ENCODE measurements at regions not wholly inside any gene's neighbourhood (a gene's known extent, or its start where the extent isn't known, plus 50 kb on each side); places are given as distances from the start of the nearest gene placed in this dataset.

DNA sequence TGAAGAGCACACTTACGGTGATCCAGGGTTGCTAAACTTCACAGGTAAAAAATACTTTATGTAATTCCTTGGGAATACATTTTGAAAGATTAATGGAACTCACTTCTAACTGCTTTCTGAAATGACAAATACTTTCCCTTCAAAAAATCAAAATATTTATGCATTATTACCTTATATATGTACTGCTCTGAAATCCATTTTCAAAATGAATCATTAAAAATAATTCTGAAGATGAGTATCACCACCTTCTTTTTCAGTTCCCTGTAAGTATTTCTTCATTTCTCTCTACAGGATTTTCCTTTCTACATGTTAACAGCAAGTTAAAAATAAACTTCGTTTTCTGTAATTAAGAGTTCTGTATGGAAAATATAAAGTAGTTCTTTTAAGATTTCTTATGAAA is 428.6 kb downstream of the TMA16 start:
- Histone ChIP-seq H3K9me3 (ENCODE audit: low read length) (no peaks in the 10 kb centered on the region), H3K9me2 (ENCODE audit: insufficient read depth, low read length) (no peaks in the 10 kb centered on the region), H3K9ac (ENCODE audit: low read length) (no peak overlapping the region), H3K4me3 (ENCODE audit: low read length) (no peak overlapping the region), H3K27me3 (ENCODE audit: insufficient read depth, low read depth, low read length) (no peaks in the 10 kb centered on the region), H3K4me2 (ENCODE audit: low read length) (no peak overlapping the region), H3F3A (ENCODE audit: insufficient read depth, low read length, poor library complexity, severe bottlenecking) (no peaks in the 10 kb centered on the region), H3K36me3 (ENCODE audit: insufficient read depth, low read length) (no peaks in the 10 kb centered on the region), H3K27ac (ENCODE audit: low read length) (no peak overlapping the region), H4K20me1 (ENCODE audit: insufficient read depth) (no peaks in the 10 kb centered on the region), H3K79me2 (replicated peaks; ENCODE audit: insufficient read depth, low read length) (no peaks in the 10 kb centered on the region), H2AFZ (ENCODE audit: low read depth, low read length) (no peak overlapping the region)
- TF ChIP-seq CTCF (IDR thresholded peaks at IDR 0.05; ENCODE audit: poor library complexity, severe bottlenecking) (no peak), SMC3 (conservative IDR thresholded peaks at IDR 0.05; ENCODE audit: poor library complexity) (no peak), EP300 (conservative IDR thresholded peaks at IDR 0.05; ENCODE audit: poor library complexity, severe bottlenecking) (no peak), MXI1 (conservative IDR thresholded peaks at IDR 0.05; ENCODE audit: poor library complexity, severe bottlenecking) (no peak), REST (IDR thresholded peaks at IDR 0.05; ENCODE audit: borderline replicate concordance) (no peak), POLR2AphosphoS5 (IDR thresholded peaks at IDR 0.05) (no peak), TAF1 (IDR thresholded peaks at IDR 0.05; ENCODE audit: low read depth) (no peak), RAD21 (conservative IDR thresholded peaks at IDR 0.05) (no peak), EZH2 (IDR thresholded peaks at IDR 0.05; ENCODE audit: borderline replicate concordance, insufficient read depth, low read length, poor library complexity, severe bottlenecking) (no peak)

DNA sequence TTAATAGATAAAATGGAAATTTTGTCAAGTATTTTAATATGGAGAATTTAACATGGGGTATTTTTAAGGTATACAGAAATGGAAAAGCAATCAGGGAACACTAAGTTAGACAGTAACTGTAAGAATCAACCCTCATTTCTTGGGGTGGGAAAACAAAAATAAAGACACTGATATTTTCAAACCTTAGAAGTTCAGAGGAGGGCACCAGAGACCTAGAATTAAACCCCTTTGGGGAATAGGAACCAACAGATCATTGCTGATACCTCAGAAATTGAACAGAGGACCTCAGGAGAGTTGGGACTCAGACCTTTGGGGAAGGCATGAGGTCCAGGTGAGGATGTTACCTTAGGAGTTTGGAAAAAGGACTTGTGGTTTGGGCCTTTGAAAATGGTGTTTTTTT is 435.6 kb downstream of the TMA16 start:
- Histone ChIP-seq H2AFZ (ENCODE audit: low read depth, low read length) (no peak overlapping the region), H3K36me3 (ENCODE audit: insufficient read depth, low read length) (no peaks in the 10 kb centered on the region), H3K9ac (ENCODE audit: low read length) (no peak overlapping the region), H3K4me2 (ENCODE audit: low read length) (no peak overlapping the region), H4K20me1 (ENCODE audit: insufficient read depth) (no peaks in the 10 kb centered on the region), H3F3A (ENCODE audit: insufficient read depth, low read length, poor library complexity, severe bottlenecking) (no peaks in the 10 kb centered on the region), H3K9me3 (ENCODE audit: low read length) (no peaks in the 10 kb centered on the region), H3K4me3 (ENCODE audit: low read length) (no peak overlapping the region), H3K9me2 (ENCODE audit: insufficient read depth, low read length) (no peaks in the 10 kb centered on the region), H3K27ac (ENCODE audit: low read length) (no peak overlapping the region), H3K27me3 (ENCODE audit: insufficient read depth, low read depth, low read length) (no peaks in the 10 kb centered on the region), H3K79me2 (replicated peaks; ENCODE audit: insufficient read depth, low read length) (no peaks in the 10 kb centered on the region)
- TF ChIP-seq REST (IDR thresholded peaks at IDR 0.05; ENCODE audit: borderline replicate concordance) (no peak), EZH2 (IDR thresholded peaks at IDR 0.05; ENCODE audit: borderline replicate concordance, insufficient read depth, low read length, poor library complexity, severe bottlenecking) (no peak), MXI1 (conservative IDR thresholded peaks at IDR 0.05; ENCODE audit: poor library complexity, severe bottlenecking) (no peak), SMC3 (conservative IDR thresholded peaks at IDR 0.05; ENCODE audit: poor library complexity) (no peak), POLR2AphosphoS5 (IDR thresholded peaks at IDR 0.05) (no peak), EP300 (conservative IDR thresholded peaks at IDR 0.05; ENCODE audit: poor library complexity, severe bottlenecking) (no peak), TAF1 (IDR thresholded peaks at IDR 0.05; ENCODE audit: low read depth) (no peak), CTCF (IDR thresholded peaks at IDR 0.05; ENCODE audit: poor library complexity, severe bottlenecking) (no peak), RAD21 (conservative IDR thresholded peaks at IDR 0.05) (no peak)
